ENCODE measurements at regions not wholly inside any gene's neighbourhood (a gene's known extent, or its start where the extent isn't known, plus 50 kb on each side); places are given as distances from the start of the nearest gene placed in this dataset.

DNA sequence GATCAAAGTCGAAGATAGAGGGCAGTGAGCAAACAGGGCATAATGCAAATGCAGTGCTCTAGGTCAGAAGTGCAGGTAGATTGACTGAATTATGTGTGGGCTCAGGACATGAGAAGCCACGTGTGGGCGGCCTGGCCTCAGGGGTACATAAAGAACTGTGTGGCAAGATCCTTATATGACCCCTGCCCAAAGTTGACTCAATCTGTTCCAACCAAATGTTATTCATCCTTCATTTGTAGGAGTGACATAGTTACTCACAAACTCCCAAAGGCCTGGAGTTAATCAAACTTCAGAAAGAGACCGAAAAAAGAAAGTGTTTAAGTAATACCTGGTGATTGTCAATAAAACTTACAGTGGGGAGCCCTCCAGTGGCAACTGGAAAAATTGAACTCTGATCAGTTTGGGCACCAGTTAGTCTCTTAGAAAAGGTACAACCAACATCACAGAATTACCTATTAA, 150.4 kb upstream of the FAR2 start:
- Mint-ChIP-seq H3K36me3 (ENCODE audit: insufficient read depth in 1 of 3, low read depth in 3 of 3) (0 out of 7 replicates have a peak, but pooled peaks cover 0 to 4% (median 0%) of the 10 kb centered on the region in 3 experiments), H3K27me3 (ENCODE audit: low read depth) (no peaks in the 10 kb centered on the region), H3K9me3 (no peaks in the 10 kb centered on the region), H3K27ac (0 out of 7 replicates have a peak overlapping the region, but pooled peaks of 1 of the 3 experiments have one; percentile 34), H3K4me3 (no peak overlapping the region), H3K4me1 (peaks cover 0 to 3% of the 10 kb centered on the region in 2 experiments; a peak in 2 of 4 replicates)
- Histone ChIP-seq H3K9me3 (ENCODE audit: control insufficient read depth, low read depth, low read length) (no peaks in the 10 kb centered on the region), H4K5ac (ENCODE audit: insufficient read length, low read depth, low read length) (no peak overlapping the region), H4K91ac (ENCODE audit: insufficient read length, low read depth, low read length) (no peak overlapping the region), H3K4me2 (ENCODE audit: insufficient read depth, insufficient read length, low read length) (no peak overlapping the region), H3K79me2 (ENCODE audit: insufficient read depth, low read length) (no peaks in the 10 kb centered on the region), H4K8ac (replicated peaks; ENCODE audit: insufficient read length, low read depth, low read length) (no peak overlapping the region), H3T11ph (ENCODE audit: low read length) (no peak overlapping the region), H3K27ac (ENCODE audit: insufficient read length, low read depth, low read length) (no peak overlapping the region), H2BK15ac (ENCODE audit: low read depth, low read length) (no peak overlapping the region), H2BK120ac (ENCODE audit: low read depth, low read length, poor library complexity, severe bottlenecking) (no peak overlapping the region), H2AFZ (ENCODE audit: low read length) (no peak overlapping the region), H3K79me1 (ENCODE audit: insufficient read depth, low read depth, low read length, poor library complexity, severe bottlenecking) (no peaks in the 10 kb centered on the region), H3K27me3 (ENCODE audit: insufficient read depth, low read length) (no peaks in the 10 kb centered on the region), H3K56ac (ENCODE audit: insufficient read length, low read depth, low read length) (no peak overlapping the region), H4K20me1 (ENCODE audit: control insufficient read depth, insufficient read depth, insufficient read length) (no peaks in the 10 kb centered on the region), H3K18ac (ENCODE audit: insufficient read length, low read depth, low read length) (no peak overlapping the region), H3K4ac (ENCODE audit: low read depth, low read length) (no peak overlapping the region), H2AK5ac (ENCODE audit: insufficient read length, low read length) (no peak overlapping the region), H3K4me1 (ENCODE audit: insufficient read depth, low read length) (no peaks in the 10 kb centered on the region), H3K23ac (ENCODE audit: insufficient read length, low read depth, low read length) (no peak overlapping the region), H2BK12ac (ENCODE audit: insufficient read length, low read depth, low read length) (peak overlapping the region; percentile 23), H3K9ac (ENCODE audit: extremely low read depth, insufficient read length, low read length) (no peak overlapping the region), H3K23me2 (ENCODE audit: insufficient read length, low read depth, low read length, poor library complexity, severe bottlenecking) (no peaks in the 10 kb centered on the region), H3K14ac (ENCODE audit: insufficient read depth, low read length) (0 out of 2 replicates have a peak overlapping the region, but pooled peaks have one; percentile 4), H2BK20ac (ENCODE audit: low read depth, low read length, poor library complexity, severe bottlenecking) (no peak overlapping the region), H2BK5ac (ENCODE audit: insufficient read length, low read length) (no peak overlapping the region)
- TF ChIP-seq, protein P1, sequence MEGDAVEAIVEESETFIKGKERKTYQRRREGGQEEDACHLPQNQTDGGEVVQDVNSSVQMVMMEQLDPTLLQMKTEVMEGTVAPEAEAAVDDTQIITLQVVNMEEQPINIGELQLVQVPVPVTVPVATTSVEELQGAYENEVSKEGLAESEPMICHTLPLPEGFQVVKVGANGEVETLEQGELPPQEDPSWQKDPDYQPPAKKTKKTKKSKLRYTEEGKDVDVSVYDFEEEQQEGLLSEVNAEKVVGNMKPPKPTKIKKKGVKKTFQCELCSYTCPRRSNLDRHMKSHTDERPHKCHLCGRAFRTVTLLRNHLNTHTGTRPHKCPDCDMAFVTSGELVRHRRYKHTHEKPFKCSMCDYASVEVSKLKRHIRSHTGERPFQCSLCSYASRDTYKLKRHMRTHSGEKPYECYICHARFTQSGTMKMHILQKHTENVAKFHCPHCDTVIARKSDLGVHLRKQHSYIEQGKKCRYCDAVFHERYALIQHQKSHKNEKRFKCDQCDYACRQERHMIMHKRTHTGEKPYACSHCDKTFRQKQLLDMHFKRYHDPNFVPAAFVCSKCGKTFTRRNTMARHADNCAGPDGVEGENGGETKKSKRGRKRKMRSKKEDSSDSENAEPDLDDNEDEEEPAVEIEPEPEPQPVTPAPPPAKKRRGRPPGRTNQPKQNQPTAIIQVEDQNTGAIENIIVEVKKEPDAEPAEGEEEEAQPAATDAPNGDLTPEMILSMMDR (conservative IDR thresholded peaks at IDR 0.05): peak; percentile 66
- WGBS (ENCODE audit: extremely low coverage, insufficient read length, low lambda C conversion rate): no CpG with 5 or more reads among the region's 4 CpGs
- no peak for DNase-seq

All from H9 (cell line).